OCI-LY1 (cell line): ENCODE measurements at regions not wholly inside any gene's neighbourhood (a gene's known extent, or its start where the extent isn't known, plus 50 kb on each side); places are given as distances from the start of the nearest gene placed in this dataset.

ENCODE experiments used
- H2AFZ ChIP-seq: fragments of 200-600 bp; sonication (generic), shearing (Covaris generic); 2 replicates; pipeline ENCODE4 v1.6.0; 2014; ENCODE audit warnings: antibody characterized with exemption, mild to moderate bottlenecking, low read length
- H3F3A ChIP-seq: fragments of 200-600 bp; sonication (generic), shearing (Covaris generic); 2 replicates; pipeline ENCODE4 v1.6.0; 2014; ENCODE audit warnings: mild to moderate bottlenecking, antibody characterized with exemption, low read length, moderate library complexity; ENCODE audit not compliant: insufficient read depth
- H3K27ac ChIP-seq: fragments of 200-600 bp; sonication (generic); 2 replicates; pipeline ENCODE4 v1.5.1; 2014; ENCODE audit warnings: low read length, mixed run types, mild to moderate bottlenecking, low read depth; ENCODE audit not compliant: poor library complexity, severe bottlenecking
- H3K27me3 ChIP-seq: fragments of 200-600 bp; sonication (generic); 2 replicates; pipeline ENCODE4 v1.6.0; 2014; ENCODE audit warnings: antibody characterized with exemption, mild to moderate bottlenecking, low read length, moderate library complexity; ENCODE audit not compliant: insufficient read depth
- H3K36me3 ChIP-seq: fragments of 200-600 bp; sonication (generic); 2 replicates; pipeline ENCODE4 v1.6.1; 2014; ENCODE audit warnings: mild to moderate bottlenecking, antibody characterized with exemption, low read length, moderate library complexity, mixed read lengths; ENCODE audit not compliant: insufficient read depth
- H3K4me1 ChIP-seq: fragments of 200-600 bp; sonication (generic); 2 replicates; pipeline ENCODE4 v1.5.1; 2014; ENCODE audit warnings: mild to moderate bottlenecking, low read length, moderate library complexity; ENCODE audit not compliant: insufficient read depth, severe bottlenecking
- H3K4me2 ChIP-seq: fragments of 200-600 bp; sonication (generic), shearing (Covaris generic); 2 replicates; pipeline ENCODE4 v1.6.1; 2014; ENCODE audit warnings: low read length
- H3K4me3 ChIP-seq: fragments of 200-600 bp; sonication (generic); 2 replicates; pipeline ENCODE4 v1.5.1; 2014; ENCODE audit warnings: low read length, low read depth, mild to moderate bottlenecking, mixed read lengths; ENCODE audit not compliant: poor library complexity, severe bottlenecking
- H3K79me2 ChIP-seq: fragments of 200-600 bp; shearing (Covaris generic); 2 replicates; pipeline ENCODE4 v1.6.1; 2016; ENCODE audit warnings: mixed run types, low read length, mixed read lengths; ENCODE audit not compliant: insufficient read depth
- H3K9ac ChIP-seq: fragments of 200-600 bp; sonication (generic), shearing (Covaris generic); 2 replicates; pipeline ENCODE4 v1.6.1; 2014; ENCODE audit warnings: mild to moderate bottlenecking, low read length, mixed read lengths
- H3K9me2 ChIP-seq: fragments of 200-600 bp; sonication (generic), shearing (Covaris generic); 2 replicates; pipeline ENCODE4 v1.6.1; 2014; ENCODE audit warnings: low read depth, mild to moderate bottlenecking, low read length, mixed read lengths
- H3K9me3 ChIP-seq: fragments of 200-600 bp; shearing (Covaris generic); 2 replicates; pipeline ENCODE4 v1.6.1; 2014; ENCODE audit warnings: low read length, mixed read lengths
- H4K20me1 ChIP-seq: fragments of 200-600 bp; sonication (generic), shearing (Covaris generic); 2 replicates; pipeline ENCODE4 v1.6.0; 2016; ENCODE audit warnings: mild to moderate bottlenecking, low read length; ENCODE audit not compliant: insufficient read depth
- EZH2 ChIP-seq: fragments of 200-600 bp; sonication (generic), shearing (Covaris generic); IDR thresholded peaks from 2 replicates; pipeline ENCODE4 v1.8.0; 2017; ENCODE audit warnings: borderline replicate concordance, mixed run types, mild to moderate bottlenecking, antibody characterized with exemption, low read length, moderate library complexity, mixed read lengths
- TF ChIP-seq, protein P1 (sequence below): fragments of 200-600 bp; sonication (generic), shearing (Covaris generic); IDR thresholded peaks from 2 replicates; pipeline ENCODE4 v1.5.1; 2017; ENCODE audit warnings: mild to moderate bottlenecking, antibody characterized with exemption, low read length, moderate library complexity, mixed read lengths

DNA sequence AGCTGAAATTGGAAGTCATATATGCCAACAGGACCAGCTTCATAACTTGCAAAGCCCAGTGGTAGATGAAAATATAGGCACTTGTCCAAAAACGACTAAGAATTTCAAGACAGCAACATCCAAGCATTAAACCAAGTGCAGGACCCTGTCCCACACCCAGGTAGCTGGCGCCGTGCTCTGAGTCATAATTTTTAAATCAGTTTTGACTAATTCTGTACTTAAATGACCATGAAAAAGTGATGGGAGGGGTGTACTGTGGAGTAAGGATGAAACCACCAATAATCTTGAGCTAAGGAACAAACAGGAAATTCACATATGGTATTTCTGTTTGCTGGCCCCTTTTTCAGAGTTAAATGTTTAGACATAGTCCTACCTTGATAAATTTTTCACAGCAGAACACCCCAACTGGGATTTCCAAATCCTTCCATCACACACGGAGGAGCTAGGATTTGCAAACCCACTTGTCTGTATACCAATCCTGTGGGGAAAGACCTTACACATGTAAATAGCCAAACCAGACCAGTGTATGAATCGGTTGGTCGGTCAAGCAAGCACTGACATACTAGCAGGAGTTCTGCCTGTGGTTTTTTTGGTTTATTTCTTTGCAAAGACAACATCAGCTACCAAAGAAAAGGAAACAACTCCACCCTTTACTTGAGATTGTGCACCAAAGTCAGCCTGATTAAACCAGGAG, 235.7 kb upstream of the RAB4A start:
- Histone ChIP-seq H2AFZ (no peak overlapping the region), H3K4me2 (peak overlapping the region; percentile 24; the same call in 1 of the 2 replicates), H3K27ac (peak overlapping the region; percentile 7), H3K9me3 (no peaks in the 10 kb centered on the region), H3K4me3 (no peak overlapping the region), H3K9me2 (no peaks in the 10 kb centered on the region), H3K27me3 (no peaks in the 10 kb centered on the region), H3K4me1 (peaks cover 19% of the 10 kb centered on the region), H3K79me2 (no peaks in the 10 kb centered on the region), H3F3A (no peaks in the 10 kb centered on the region), H3K9ac (no peak overlapping the region), H3K36me3 (no peaks in the 10 kb centered on the region), H4K20me1 (no peaks in the 10 kb centered on the region)
- TF ChIP-seq, protein P1, sequence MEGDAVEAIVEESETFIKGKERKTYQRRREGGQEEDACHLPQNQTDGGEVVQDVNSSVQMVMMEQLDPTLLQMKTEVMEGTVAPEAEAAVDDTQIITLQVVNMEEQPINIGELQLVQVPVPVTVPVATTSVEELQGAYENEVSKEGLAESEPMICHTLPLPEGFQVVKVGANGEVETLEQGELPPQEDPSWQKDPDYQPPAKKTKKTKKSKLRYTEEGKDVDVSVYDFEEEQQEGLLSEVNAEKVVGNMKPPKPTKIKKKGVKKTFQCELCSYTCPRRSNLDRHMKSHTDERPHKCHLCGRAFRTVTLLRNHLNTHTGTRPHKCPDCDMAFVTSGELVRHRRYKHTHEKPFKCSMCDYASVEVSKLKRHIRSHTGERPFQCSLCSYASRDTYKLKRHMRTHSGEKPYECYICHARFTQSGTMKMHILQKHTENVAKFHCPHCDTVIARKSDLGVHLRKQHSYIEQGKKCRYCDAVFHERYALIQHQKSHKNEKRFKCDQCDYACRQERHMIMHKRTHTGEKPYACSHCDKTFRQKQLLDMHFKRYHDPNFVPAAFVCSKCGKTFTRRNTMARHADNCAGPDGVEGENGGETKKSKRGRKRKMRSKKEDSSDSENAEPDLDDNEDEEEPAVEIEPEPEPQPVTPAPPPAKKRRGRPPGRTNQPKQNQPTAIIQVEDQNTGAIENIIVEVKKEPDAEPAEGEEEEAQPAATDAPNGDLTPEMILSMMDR: no peak
- TF ChIP-seq EZH2: no peak

DNA sequence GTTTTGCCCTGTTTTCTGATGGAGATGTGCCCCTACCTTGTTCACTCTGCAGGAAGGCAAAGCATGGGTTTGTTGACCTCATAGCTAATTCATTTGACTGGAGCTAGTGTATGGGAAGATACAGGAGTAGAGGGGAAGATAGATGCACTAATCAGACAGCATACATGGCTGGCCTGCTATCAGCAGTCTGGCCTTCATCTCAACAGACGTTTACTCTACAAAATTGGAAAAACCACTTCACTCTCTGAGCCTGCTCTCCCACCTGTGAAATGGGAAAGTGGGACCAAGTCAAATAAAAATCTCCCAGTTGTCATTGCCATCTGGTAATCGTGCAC, 235.2 kb upstream of the RAB4A start:
- TF ChIP-seq, protein P1: no peak
- no peak for TF ChIP-seq EZH2
- H3K4me2 ChIP-seq: peak overlapping the region; percentile 24; the same call in 1 of the 2 replicates

DNA sequence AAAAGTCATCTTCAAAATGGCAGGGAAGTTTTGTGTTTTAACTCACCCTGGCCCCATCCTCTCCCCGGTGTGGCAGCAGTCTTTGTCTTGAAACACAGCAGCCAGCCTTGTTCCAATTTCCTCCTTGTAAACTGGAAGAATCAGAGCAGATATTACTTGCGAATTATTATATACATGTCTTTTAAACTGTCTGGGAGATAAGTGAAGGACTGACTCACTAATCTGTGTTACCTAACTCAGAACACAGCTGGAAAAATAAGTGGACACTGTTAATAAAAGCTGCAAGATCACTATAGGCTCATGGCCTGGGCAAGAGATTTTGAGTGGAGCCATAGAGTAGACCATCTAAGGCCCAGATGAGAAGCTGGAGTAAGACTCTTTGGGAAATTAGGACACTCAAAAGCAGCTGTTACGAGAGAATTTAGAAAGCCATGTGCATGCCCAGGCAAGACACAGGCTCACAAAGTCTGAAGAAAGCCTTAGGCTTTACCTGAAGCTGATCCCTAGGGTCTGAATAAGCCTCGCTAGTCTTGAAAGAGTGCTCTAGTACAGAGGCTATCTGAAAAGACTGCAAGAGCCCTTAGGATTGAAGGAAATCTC, 233.0 kb upstream of the RAB4A start:
- H3K27me3 ChIP-seq: no peaks in the 10 kb centered on the region
- TF ChIP-seq, protein P1: no peak
- TF ChIP-seq EZH2: no peak

More for the DNA sequence above, 235.2 kb upstream of the RAB4A start:
- H3K79me2 ChIP-seq: no peaks in the 10 kb centered on the region
- no peak overlapping the region for H3K9ac ChIP-seq
- H3K27ac ChIP-seq: peak overlapping the region; percentile 7
- no peaks in the 10 kb centered on the region for H3K36me3 ChIP-seq
- H2AFZ ChIP-seq: no peak overlapping the region
- no peaks in the 10 kb centered on the region for H3K27me3 ChIP-seq
- H3K4me3 ChIP-seq: no peak overlapping the region
- H3K9me3 ChIP-seq: no peaks in the 10 kb centered on the region
- H3K9me2 ChIP-seq: no peaks in the 10 kb centered on the region
- H3K4me1 ChIP-seq: peaks cover 19% of the 10 kb centered on the region
- H4K20me1 ChIP-seq: no peaks in the 10 kb centered on the region
- no peaks in the 10 kb centered on the region for H3F3A ChIP-seq

More for the DNA sequence above, 233.0 kb upstream of the RAB4A start:
- no peak overlapping the region for H2AFZ ChIP-seq
- no peaks in the 10 kb centered on the region for H3K9me3 ChIP-seq
- H3K9ac ChIP-seq: no peak overlapping the region
- no peak overlapping the region for H3K27ac ChIP-seq
- H3K9me2 ChIP-seq: no peaks in the 10 kb centered on the region
- no peak overlapping the region for H3K4me3 ChIP-seq
- H4K20me1 ChIP-seq: no peaks in the 10 kb centered on the region
- H3F3A ChIP-seq: no peaks in the 10 kb centered on the region
- H3K4me1 ChIP-seq: peaks cover 19% of the 10 kb centered on the region
- H3K79me2 ChIP-seq: no peaks in the 10 kb centered on the region
- H3K4me2 ChIP-seq: no peak overlapping the region
- no peaks in the 10 kb centered on the region for H3K36me3 ChIP-seq
